DOHH2 (cell line): ENCODE measurements at regions not wholly inside any gene's neighbourhood (a gene's known extent, or its start where the extent isn't known, plus 50 kb on each side); places are given as distances from the start of the nearest gene placed in this dataset.

Experiments
- H3F3A ChIP-seq: fragments of 200-600 bp; sonication (generic), shearing (Covaris generic); 2 replicates; pipeline ENCODE4 v1.6.0; 2016; ENCODE audit warnings: antibody characterized with exemption, mild to moderate bottlenecking; ENCODE audit not compliant: control insufficient read depth, insufficient read depth
- H3K27ac ChIP-seq: fragments of 200-600 bp; sonication (generic); 2 replicates; pipeline ENCODE4 v1.5.1; 2014; ENCODE audit warnings: low read depth, mild to moderate bottlenecking, low read length, moderate library complexity
- H3K27me3 ChIP-seq: fragments of 200-600 bp; sonication (generic); 2 replicates; pipeline ENCODE4 v1.6.1; 2014; ENCODE audit warnings: mild to moderate bottlenecking, low read length, mixed read lengths; ENCODE audit not compliant: control insufficient read depth
- H3K36me3 ChIP-seq: fragments of 200-600 bp; sonication (generic); 2 replicates; pipeline ENCODE4 v1.6.1; 2014; ENCODE audit warnings: mild to moderate bottlenecking, low read length, moderate library complexity, mixed read lengths; ENCODE audit not compliant: control insufficient read depth
- H3K4me1 ChIP-seq: fragments of 200-600 bp; sonication (generic); 2 replicates; pipeline ENCODE4 v1.6.1; 2014; ENCODE audit warnings: mild to moderate bottlenecking, low read length, mixed read lengths; ENCODE audit not compliant: control insufficient read depth
- H3K4me2 ChIP-seq: fragments of 200-600 bp; sonication (generic); 2 replicates; pipeline ENCODE4 v1.6.0; 2014; ENCODE audit warnings: mild to moderate bottlenecking, low read length, moderate library complexity
- H3K4me3 ChIP-seq: fragments of 200-600 bp; sonication (generic); 2 replicates; pipeline ENCODE4 v1.5.1; 2014; ENCODE audit warnings: mild to moderate bottlenecking, low read length, mixed read lengths
- H3K79me2 ChIP-seq: fragments of 200-600 bp; sonication (generic); 2 replicates; pipeline ENCODE4 v1.6.1; 2014; ENCODE audit warnings: mild to moderate bottlenecking, low read length, mixed read lengths; ENCODE audit not compliant: control insufficient read depth
- H3K9me2 ChIP-seq: fragments of 200-600 bp; sonication (generic); replicated peaks from 2 replicates; pipeline ENCODE4 v1.6.1; 2014; ENCODE audit warnings: mild to moderate bottlenecking, low read length, mixed read lengths; ENCODE audit not compliant: control insufficient read depth
- H3K9me3 ChIP-seq: fragments of 200-600 bp; sonication (generic); 2 replicates; pipeline ENCODE4 v1.6.1; 2014; ENCODE audit warnings: antibody characterized with exemption, low read length, mixed read lengths; ENCODE audit not compliant: control insufficient read depth, insufficient read depth
- H4K20me1 ChIP-seq: fragments of 200-600 bp; sonication (generic); 2 replicates; pipeline ENCODE4 v1.6.0; 2014; ENCODE audit warnings: low read depth, mild to moderate bottlenecking, antibody characterized with exemption, low read length, moderate library complexity; ENCODE audit not compliant: control insufficient read depth, insufficient read depth
- CTCF ChIP-seq: fragments of 200-600 bp; sonication (generic); IDR thresholded peaks from one replicate; pipeline ENCODE4 v1.5.1; 2014; ENCODE audit warnings: antibody characterized with exemption, mild to moderate bottlenecking, low read depth, low read length; ENCODE audit not compliant: poor library complexity, severe bottlenecking
- EZH2phosphoT487 ChIP-seq: fragments of 200-600 bp; sonication (generic); IDR thresholded peaks from 2 replicates; pipeline ENCODE4 v1.6.1; 2017; ENCODE audit warnings: borderline replicate concordance, mild to moderate bottlenecking, antibody characterized with exemption, low read length, moderate library complexity, mixed read lengths

- Histone ChIP-seq H3K79me2 (no peaks in the 10 kb centered on the region), H3K4me3 (no peak overlapping the region), H3K9me3 (no peaks in the 10 kb centered on the region), H3K27me3 (no peaks in the 10 kb centered on the region), H4K20me1 (no peaks in the 10 kb centered on the region), H3K27ac (no peak overlapping the region), H3K4me2 (no peak overlapping the region), H3K4me1 (no peaks in the 10 kb centered on the region), H3K36me3 (no peaks in the 10 kb centered on the region), H3F3A (no peaks in the 10 kb centered on the region), H3K9me2 (no peaks in the 10 kb centered on the region)
- TF ChIP-seq EZH2phosphoT487 (no peak), CTCF (no peak)
Measured at GRCh38 chr4:130632731-130633604, 1537.0 kb downstream of the C4orf33 start.

- Histone ChIP-seq H3K27ac (no peak overlapping the region), H3K4me2 (no peak overlapping the region), H3K36me3 (no peaks in the 10 kb centered on the region), H3K4me1 (no peaks in the 10 kb centered on the region), H3K9me2 (no peaks in the 10 kb centered on the region), H3K79me2 (no peaks in the 10 kb centered on the region), H3K9me3 (no peaks in the 10 kb centered on the region), H3F3A (no peaks in the 10 kb centered on the region), H3K4me3 (no peak overlapping the region), H3K27me3 (no peaks in the 10 kb centered on the region), H4K20me1 (no peaks in the 10 kb centered on the region)
- TF ChIP-seq CTCF (no peak), EZH2phosphoT487 (no peak)
Measured at GRCh38 chr4:130636486-130636885, 1540.5 kb downstream of the C4orf33 start.

GRCh38 chr4:130640592-130640991 is 1544.6 kb downstream of the C4orf33 start:
- TF ChIP-seq EZH2phosphoT487 (no peak), CTCF (no peak)
- H3K9me2 ChIP-seq: no peaks in the 10 kb centered on the region
- H3K4me3 ChIP-seq: no peak overlapping the region
- no peaks in the 10 kb centered on the region for H3K79me2 ChIP-seq
- H3K27me3 ChIP-seq: no peaks in the 10 kb centered on the region
- H3F3A ChIP-seq: no peaks in the 10 kb centered on the region
- no peak overlapping the region for H3K27ac ChIP-seq
- no peaks in the 10 kb centered on the region for H4K20me1 ChIP-seq
- H3K4me2 ChIP-seq: no peak overlapping the region
- no peaks in the 10 kb centered on the region for H3K36me3 ChIP-seq
- H3K9me3 ChIP-seq: no peaks in the 10 kb centered on the region
- no peaks in the 10 kb centered on the region for H3K4me1 ChIP-seq
